ENCODE measurements at regions not wholly inside any gene's neighbourhood (a gene's known extent, or its start where the extent isn't known, plus 50 kb on each side); places are given as distances from the start of the nearest gene placed in this dataset.

DNA sequence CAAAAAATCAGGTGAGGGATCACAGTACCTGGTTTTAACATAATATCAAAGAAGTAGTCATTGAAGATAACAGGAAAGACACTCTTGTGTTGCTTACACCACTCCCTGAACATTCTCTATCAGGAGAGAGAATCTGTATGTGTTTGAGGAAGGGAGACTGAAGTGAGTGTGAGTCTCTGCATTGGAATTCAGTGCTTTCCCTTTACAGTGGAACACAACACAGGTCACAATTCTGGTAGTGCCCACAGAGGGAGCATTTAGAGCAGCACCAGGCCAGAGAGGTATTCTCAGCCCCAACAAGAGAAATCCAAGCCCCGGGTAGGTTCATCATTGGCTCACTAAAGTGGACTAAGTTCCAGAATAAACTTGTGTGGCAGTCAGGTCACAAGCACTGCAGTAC, 64.7 kb upstream of the UBQLN2 start:
- DNase-seq (ENCODE audit: low read depth) = no peak
- H3K4me3 ChIP-seq (ENCODE audit: low read depth, low read length) = no peak overlapping the region
- TF ChIP-seq, protein P1, sequence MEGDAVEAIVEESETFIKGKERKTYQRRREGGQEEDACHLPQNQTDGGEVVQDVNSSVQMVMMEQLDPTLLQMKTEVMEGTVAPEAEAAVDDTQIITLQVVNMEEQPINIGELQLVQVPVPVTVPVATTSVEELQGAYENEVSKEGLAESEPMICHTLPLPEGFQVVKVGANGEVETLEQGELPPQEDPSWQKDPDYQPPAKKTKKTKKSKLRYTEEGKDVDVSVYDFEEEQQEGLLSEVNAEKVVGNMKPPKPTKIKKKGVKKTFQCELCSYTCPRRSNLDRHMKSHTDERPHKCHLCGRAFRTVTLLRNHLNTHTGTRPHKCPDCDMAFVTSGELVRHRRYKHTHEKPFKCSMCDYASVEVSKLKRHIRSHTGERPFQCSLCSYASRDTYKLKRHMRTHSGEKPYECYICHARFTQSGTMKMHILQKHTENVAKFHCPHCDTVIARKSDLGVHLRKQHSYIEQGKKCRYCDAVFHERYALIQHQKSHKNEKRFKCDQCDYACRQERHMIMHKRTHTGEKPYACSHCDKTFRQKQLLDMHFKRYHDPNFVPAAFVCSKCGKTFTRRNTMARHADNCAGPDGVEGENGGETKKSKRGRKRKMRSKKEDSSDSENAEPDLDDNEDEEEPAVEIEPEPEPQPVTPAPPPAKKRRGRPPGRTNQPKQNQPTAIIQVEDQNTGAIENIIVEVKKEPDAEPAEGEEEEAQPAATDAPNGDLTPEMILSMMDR (IDR thresholded peaks at IDR 0.05; ENCODE audit: insufficient read depth, low read depth, low read length, missing control alignments) = no peak

DNA sequence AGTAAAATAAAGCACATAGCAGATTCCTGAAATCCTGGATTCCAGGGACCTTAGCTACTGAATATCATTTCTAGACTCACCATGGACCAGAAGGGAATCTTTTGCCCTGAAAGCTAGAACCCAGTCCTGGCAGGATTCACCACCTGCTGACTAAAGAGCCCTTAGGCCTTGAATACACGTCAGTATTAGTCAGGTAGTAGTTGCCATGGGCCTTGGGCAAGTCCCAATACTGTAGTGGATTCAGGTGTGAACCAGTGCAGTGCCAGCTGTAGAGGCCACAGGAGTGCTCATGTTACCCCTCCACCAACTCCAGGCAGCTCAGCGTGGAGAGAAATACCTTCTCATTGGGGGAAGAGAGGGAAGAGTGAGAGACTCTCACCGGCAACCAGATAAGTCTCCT, 64.1 kb upstream of the UBQLN2 start:
- no peak for DNase-seq (ENCODE audit: low read depth)
- no peak overlapping the region for H3K4me3 ChIP-seq (ENCODE audit: low read depth, low read length)
- TF ChIP-seq, protein P1 (IDR thresholded peaks at IDR 0.05; ENCODE audit: insufficient read depth, low read depth, low read length, missing control alignments) = no peak

DNA sequence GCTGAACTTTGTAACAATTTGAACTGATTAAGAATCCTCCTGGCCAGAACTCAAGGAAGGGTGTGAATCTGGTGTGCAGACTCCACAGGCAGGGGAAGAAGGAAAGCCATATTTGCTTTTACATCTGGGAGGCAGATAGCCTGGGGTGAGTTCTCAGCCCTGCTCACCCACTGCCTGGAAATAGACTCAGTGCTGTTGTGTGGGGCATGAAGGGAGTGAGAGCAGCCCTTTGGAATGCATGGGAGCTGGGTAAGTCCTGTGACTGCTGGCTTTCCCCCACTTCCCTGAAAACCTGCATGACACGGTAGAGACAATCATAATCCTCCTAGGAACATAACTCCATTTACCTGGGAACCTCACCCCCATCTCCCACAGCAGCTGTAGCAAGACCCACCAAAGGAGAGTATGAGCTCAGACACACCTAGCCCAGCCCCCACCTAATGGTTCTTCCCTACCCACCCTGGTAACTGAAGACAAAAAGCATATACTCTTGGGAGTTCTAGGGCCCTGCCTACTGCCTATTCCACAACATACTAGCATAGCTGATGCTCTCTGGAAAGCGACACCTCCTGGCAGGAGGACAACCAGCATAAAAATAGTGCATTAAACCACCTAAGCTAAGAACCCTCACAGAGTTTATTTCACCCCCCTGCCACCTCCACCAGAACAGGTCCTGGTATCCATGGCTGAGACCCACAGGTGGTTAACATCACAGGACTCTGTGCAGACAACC, 59.3 kb upstream of the UBQLN2 start:
- no peak overlapping the region for H3K4me3 ChIP-seq (ENCODE audit: low read depth, low read length)
- TF ChIP-seq, protein P1 (IDR thresholded peaks at IDR 0.05; ENCODE audit: insufficient read depth, low read depth, low read length, missing control alignments) = no peak
- no peak for DNase-seq (ENCODE audit: low read depth)

DNA sequence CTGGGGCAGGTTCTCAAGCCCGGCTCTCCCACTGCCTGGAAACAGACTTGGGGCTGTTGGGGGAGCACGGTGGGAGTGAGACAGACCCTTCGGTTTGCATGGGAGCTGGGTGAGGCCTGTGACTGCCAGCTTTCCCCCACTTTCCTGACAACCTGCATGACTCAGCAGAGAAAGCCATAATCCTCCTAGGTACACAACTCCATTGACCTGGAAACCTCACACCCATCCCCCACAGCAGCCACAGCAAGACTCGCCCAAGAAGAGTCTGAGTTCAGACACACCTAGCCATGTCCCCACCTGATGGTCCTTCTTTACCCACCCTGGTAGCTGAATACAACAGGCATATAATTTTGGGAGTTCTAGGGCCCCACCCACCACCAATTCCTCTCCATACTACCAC, 57.6 kb upstream of the UBQLN2 start:
- DNase-seq (ENCODE audit: low read depth) = no peak

More for the DNA sequence above, 57.6 kb upstream of the UBQLN2 start:
- H3K4me3 ChIP-seq (ENCODE audit: low read depth, low read length) = no peak overlapping the region
- TF ChIP-seq, protein P1 (IDR thresholded peaks at IDR 0.05; ENCODE audit: insufficient read depth, low read depth, low read length, missing control alignments) = no peak
